Activated naive CD8-positive, alpha-beta T cell treated with anti-CD3 and anti-CD28 coated beads, Interleukin-2, amount 10 ng/mL, durations not matched to agents 7 days and 5 days (primary cell): ENCODE measurements at regions not wholly inside any gene's neighbourhood (a gene's known extent, or its start where the extent isn't known, plus 50 kb on each side); places are given as distances from the start of the nearest gene placed in this dataset.

Experiments used
- ATAC-seq: fragments of 150-1000 bp; cut with Tn5 transposase; one replicate; pipeline ENCODE4 v1.10.0; 2021; ENCODE audit warnings: low read depth, moderate library complexity
- POLR2A ChIA-PET: fragments of 350-600 bp; sonication (Branson Sonifier 250); formaldehyde crosslinking; loops from one replicate; lab custom pipeline; 2021; ENCODE audit warnings: antibody characterized with exemption; lab: Charles Lee
- DNase-seq: peaks from one replicate; pipeline ENCODE4 v3.0.0; 2021
- H3K27ac Mint-ChIP-seq: one replicate; pipeline ENCODE4 v1.8.0; 2022; ENCODE audit warnings: mild to moderate bottlenecking, mixed read lengths
- H3K27me3 Mint-ChIP-seq: one replicate; pipeline ENCODE4 v1.8.0; 2022; ENCODE audit warnings: mild to moderate bottlenecking, moderate library complexity, mixed read lengths
- H3K36me3 Mint-ChIP-seq: one replicate; pipeline ENCODE4 v1.8.0; 2021; ENCODE audit warnings: mild to moderate bottlenecking, mixed read lengths
- H3K4me1 Mint-ChIP-seq: one replicate; pipeline ENCODE4 v1.8.0; 2021; ENCODE audit warnings: mixed read lengths
- H3K4me3 Mint-ChIP-seq: one replicate; pipeline ENCODE4 v1.8.0; 2022; ENCODE audit warnings: mild to moderate bottlenecking, moderate library complexity, mixed read lengths
- H3K9me3 Mint-ChIP-seq: one replicate; pipeline ENCODE4 v1.8.0; 2021; ENCODE audit warnings: mixed read lengths

DNA sequence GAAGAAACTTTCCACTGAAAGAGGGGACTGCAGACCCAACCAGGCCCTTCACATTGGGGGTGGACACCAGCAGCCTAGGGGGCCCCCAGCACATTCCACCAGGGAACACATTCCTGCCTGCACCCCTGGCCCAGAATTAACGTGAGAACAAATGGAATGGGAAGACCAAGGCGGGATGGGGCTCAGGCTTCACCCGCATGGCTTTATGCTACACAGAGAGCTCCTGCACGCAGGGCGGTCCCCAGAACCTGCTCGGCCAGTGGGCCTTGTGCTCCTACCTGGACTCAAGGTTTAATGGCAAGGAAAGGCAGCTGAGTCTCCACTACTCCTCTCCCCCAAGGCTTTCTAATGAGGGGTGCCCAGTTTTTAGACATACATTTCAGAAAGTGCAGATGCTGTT lies 146.3 kb upstream of the GPR26 start:
- DNase-seq = no peak
- peaks cover 8% of the 10 kb centered on the region for H3K27me3 Mint-ChIP-seq

DNA sequence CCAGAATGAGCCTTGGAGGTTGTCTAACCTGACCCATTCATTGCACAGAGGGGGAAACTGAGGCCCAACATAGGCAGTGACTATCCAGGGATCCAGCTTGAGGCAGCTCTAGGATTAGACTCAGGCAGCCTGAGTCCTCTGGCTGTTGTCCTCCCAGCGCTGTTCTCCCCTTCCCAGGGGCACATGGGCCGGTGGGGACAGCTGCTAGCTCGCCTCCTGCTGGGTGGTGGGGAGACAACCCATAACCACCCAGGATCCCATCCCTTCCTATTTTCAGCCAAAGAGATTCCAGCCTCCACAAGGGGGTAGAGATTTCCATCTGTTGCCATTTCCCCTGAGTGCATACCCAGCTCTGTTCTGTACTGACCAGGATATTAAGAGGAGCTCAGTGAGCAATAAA lies 145.1 kb upstream of the GPR26 start:
- H3K9me3 Mint-ChIP-seq = no peaks in the 10 kb centered on the region
- no peak for ATAC-seq
- POLR2A ChIA-PET = no interaction called here
- H3K27ac Mint-ChIP-seq = no peak overlapping the region
- H3K27me3 Mint-ChIP-seq = peaks cover 6% of the 10 kb centered on the region
- no peak for DNase-seq
- H3K4me1 Mint-ChIP-seq = no peaks in the 10 kb centered on the region
- H3K36me3 Mint-ChIP-seq = no peaks in the 10 kb centered on the region
- no peak overlapping the region for H3K4me3 Mint-ChIP-seq

More for the DNA sequence above, 146.3 kb upstream of the GPR26 start:
- no peaks in the 10 kb centered on the region for H3K36me3 Mint-ChIP-seq
- POLR2A ChIA-PET = no interaction called here
- ATAC-seq = no peak
- no peak overlapping the region for H3K27ac Mint-ChIP-seq
- H3K9me3 Mint-ChIP-seq = no peaks in the 10 kb centered on the region
- no peaks in the 10 kb centered on the region for H3K4me1 Mint-ChIP-seq
- H3K4me3 Mint-ChIP-seq = no peak overlapping the region

DNA sequence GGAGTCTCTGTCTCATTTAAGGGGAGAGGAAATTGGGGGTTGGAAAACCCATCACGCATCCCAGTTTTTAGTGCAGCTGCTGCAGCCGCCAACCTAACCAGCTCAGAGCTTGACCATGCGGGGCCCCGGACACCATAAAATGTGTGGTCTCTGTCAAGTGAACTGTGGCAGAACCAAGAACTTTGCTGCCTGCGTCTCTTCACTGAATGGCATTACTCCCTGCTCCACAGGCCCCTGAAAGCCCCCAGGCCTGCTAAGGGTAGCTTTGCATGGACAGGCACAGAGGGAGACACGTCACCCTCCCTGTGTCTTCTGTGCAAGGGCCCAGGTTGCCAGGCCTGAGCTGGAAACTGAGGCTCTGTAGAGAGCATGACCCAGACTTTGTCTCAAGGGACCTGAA lies 144.6 kb upstream of the GPR26 start:
- H3K4me3 Mint-ChIP-seq = no peak overlapping the region
- no peak overlapping the region for H3K27ac Mint-ChIP-seq
- H3K36me3 Mint-ChIP-seq = no peaks in the 10 kb centered on the region
- H3K9me3 Mint-ChIP-seq = no peaks in the 10 kb centered on the region
- no peak for ATAC-seq
- H3K27me3 Mint-ChIP-seq = peaks cover 6% of the 10 kb centered on the region
- no peaks in the 10 kb centered on the region for H3K4me1 Mint-ChIP-seq
- DNase-seq = no peak
- POLR2A ChIA-PET = no interaction called here

DNA sequence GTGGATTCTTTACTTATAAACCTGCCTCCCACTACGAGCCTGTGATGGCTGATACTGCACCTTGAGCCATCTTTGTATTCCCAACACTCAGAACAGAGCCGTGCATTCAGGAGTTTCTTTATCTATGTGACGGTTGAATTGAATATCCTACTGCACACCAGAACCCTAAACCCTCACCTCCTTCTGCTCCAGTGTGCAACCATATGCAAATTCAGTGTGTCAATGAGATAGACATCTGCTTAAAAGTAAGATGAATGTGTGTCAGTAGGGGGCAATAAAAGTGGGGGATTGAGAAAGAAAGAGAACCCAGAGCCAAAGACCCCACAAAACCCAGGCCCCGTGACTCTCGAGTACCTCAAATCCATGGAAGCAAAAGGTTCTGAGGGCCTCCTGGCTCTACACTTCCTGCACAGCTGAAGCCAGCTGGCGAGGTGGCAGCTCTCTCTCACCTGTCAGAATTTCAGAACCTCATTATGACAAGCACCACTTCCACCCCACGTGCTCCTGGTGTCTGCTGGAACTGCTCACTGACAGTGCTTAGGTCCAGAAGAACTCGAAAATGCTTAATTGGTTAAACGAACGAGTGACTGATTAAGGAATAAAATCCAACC lies 143.3 kb upstream of the GPR26 start:
- POLR2A ChIA-PET = no interaction called here
- H3K27ac Mint-ChIP-seq = no peak overlapping the region
- no peaks in the 10 kb centered on the region for H3K9me3 Mint-ChIP-seq
- ATAC-seq (no peak), DNase-seq (no peak)
- no peaks in the 10 kb centered on the region for H3K4me1 Mint-ChIP-seq
- H3K36me3 Mint-ChIP-seq = no peaks in the 10 kb centered on the region
- no peak overlapping the region for H3K4me3 Mint-ChIP-seq
- H3K27me3 Mint-ChIP-seq = peaks cover 6% of the 10 kb centered on the region

DNA sequence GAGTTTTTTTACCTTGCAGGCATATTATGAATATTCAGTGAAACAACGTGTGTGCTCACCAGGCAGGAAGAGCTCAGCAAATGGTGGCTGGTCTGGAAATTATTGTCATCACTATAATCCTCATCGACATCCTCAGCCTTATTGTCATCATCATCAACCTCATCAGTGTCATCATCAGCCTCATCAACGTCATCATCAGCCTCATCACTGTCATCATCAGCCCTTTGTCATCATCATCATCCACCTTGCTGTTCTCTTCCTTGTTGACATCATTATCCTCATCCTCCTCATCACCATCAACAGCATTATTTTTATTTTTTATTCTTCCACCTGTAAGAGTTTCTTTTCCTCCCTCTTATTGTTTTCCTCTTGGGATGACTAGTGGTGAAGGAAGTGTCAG lies 142.3 kb upstream of the GPR26 start:
- Mint-ChIP-seq H3K9me3 (no peaks in the 10 kb centered on the region), H3K36me3 (no peaks in the 10 kb centered on the region), H3K4me1 (no peaks in the 10 kb centered on the region), H3K27ac (no peak overlapping the region), H3K27me3 (peaks cover 6% of the 10 kb centered on the region), H3K4me3 (no peak overlapping the region)
- ATAC-seq = no peak
- POLR2A ChIA-PET = no interaction called here
- DNase-seq = no peak

DNA sequence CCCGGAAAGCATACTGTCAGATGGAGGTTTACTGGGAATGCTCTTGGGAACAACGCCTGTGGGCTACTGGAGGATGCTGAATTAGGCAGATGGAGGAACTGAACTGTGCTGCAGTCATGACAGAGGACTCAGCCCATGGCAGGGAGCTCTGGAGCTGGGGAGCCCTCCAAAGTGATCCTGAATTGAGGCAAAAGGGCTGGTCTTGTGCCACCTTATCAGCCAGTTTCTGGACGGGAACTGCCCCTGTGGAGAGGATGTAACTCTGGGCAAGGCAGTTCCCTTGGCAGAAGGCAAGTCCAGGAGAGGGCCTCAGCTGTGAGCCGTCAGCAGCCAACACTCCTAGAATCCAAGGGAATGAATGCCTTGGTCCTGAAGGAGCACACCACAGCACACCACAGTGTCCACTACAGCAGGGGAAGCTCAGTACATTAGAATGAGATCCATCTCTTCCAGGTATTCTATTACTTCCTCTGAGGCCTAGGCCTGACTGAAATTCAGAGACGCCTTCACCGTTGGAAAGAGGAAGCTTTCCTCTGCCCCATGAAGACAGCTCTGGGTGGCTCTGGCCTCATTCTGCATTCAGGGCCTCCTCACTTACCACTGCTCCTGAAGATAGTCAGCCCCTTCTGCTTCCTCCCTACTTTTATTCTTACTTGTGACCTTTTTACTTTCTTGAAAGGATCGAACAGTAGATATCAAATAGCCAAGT lies 139.6 kb upstream of the GPR26 start:
- POLR2A ChIA-PET = no interaction called here
- Mint-ChIP-seq H3K4me3 (no peak overlapping the region), H3K9me3 (no peaks in the 10 kb centered on the region), H3K4me1 (no peaks in the 10 kb centered on the region), H3K27ac (no peak overlapping the region), H3K36me3 (no peaks in the 10 kb centered on the region), H3K27me3 (peaks cover 6% of the 10 kb centered on the region)
- ATAC-seq = no peak
- DNase-seq = no peak

DNA sequence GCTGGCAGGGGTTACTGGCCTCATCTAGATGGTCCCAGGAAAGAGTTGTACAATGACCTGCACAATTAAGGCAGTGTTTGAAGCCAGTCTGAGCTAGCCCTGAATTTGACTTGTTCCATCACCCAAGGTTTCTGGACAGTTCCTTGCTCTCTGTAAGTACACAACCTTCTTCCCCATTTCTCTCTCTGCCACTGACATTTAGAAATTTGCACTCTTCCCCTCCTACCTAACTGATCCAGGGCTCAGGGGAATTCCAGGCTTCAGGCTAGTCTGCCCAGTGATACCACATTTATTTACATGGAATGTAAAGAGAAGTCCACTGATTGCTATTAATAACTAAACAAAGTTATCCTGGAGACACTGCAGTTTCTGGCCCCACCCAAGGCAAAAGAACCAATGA lies 139.0 kb upstream of the GPR26 start:
- POLR2A ChIA-PET = no interaction called here
- Mint-ChIP-seq H3K27ac (no peak overlapping the region), H3K4me1 (no peaks in the 10 kb centered on the region), H3K27me3 (peaks cover 4% of the 10 kb centered on the region), H3K9me3 (peaks cover 1% of the 10 kb centered on the region), H3K4me3 (no peak overlapping the region), H3K36me3 (no peaks in the 10 kb centered on the region)
- ATAC-seq (no peak), DNase-seq (no peak)

DNA sequence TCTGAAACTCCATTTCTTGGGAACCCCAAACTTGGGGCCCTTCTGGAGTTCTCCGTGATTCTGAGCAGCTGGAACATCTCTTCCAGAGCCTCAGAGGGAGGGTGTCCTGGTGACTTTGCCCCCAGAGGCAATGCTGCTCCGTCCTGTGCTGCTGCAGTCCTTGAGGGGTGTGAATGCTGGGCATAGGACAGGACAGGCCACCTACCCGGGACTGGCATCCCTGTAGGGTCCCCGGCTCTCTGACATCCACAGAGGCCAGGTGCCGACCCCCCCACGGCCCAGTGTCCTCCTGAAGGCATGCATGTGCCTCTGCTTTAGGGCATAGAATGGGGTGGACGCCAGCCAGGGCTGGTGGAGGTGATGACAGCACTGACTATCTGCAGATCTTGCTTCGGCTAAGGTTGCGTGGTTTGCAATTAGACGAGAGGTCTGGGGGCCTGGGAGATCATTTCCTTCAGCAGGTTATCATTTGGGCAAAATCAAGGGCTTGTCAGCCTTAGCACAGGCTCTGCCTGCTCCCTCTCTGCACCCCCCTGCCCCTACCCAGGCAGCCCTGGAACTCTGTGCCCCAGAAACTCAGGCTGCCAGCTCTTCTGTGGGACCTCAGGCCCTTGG lies 136.9 kb upstream of the GPR26 start:
- no peaks in the 10 kb centered on the region for H3K36me3 Mint-ChIP-seq
- DNase-seq = no peak
- H3K9me3 Mint-ChIP-seq = peaks cover 2% of the 10 kb centered on the region
- H3K27me3 Mint-ChIP-seq = peaks cover 9% of the 10 kb centered on the region
- POLR2A ChIA-PET = no interaction called here
- no peak for ATAC-seq
- H3K4me3 Mint-ChIP-seq = no peak overlapping the region
- no peaks in the 10 kb centered on the region for H3K4me1 Mint-ChIP-seq
- H3K27ac Mint-ChIP-seq = no peak overlapping the region

DNA sequence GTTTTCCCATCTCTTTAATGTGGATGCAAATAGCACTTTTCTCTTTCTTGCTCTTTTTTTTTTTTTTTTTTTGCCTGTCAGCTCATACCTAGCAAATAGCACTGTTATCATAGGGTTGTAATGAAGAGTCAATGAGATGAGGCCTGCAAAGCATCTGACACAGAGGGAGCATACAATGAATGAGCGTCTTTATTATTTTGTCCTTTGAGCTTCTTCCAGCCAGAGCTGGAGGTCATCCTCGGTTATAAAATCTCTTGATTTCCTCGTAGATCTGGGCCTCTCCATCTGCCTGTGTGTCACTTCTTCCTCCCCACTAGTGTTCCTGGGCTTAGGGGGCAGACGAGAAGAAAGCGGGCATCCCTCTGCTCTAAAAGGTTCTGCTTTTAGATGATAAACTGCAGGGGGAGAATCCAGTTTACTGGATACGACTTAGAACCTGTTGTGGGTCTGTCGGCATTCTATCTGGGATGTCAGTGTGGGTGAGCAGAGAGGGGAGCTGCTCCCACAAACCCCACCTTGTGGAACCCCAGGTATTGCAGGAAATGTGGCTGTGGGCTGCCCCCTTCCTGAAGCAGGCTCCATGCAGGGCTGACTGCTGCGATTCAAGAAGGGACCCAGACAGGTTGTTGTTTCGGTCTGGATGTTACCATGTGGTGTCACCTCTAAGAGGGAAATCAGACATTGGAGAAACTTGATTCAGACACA lies 135.8 kb upstream of the GPR26 start:
- H3K27me3 Mint-ChIP-seq = peaks cover 9% of the 10 kb centered on the region
- H3K9me3 Mint-ChIP-seq = peaks cover 2% of the 10 kb centered on the region
- no peak overlapping the region for H3K27ac Mint-ChIP-seq
- DNase-seq (no peak), ATAC-seq (no peak)
- no peak overlapping the region for H3K4me3 Mint-ChIP-seq
- no peaks in the 10 kb centered on the region for H3K36me3 Mint-ChIP-seq
- no peaks in the 10 kb centered on the region for H3K4me1 Mint-ChIP-seq
- POLR2A ChIA-PET = no interaction called here

DNA sequence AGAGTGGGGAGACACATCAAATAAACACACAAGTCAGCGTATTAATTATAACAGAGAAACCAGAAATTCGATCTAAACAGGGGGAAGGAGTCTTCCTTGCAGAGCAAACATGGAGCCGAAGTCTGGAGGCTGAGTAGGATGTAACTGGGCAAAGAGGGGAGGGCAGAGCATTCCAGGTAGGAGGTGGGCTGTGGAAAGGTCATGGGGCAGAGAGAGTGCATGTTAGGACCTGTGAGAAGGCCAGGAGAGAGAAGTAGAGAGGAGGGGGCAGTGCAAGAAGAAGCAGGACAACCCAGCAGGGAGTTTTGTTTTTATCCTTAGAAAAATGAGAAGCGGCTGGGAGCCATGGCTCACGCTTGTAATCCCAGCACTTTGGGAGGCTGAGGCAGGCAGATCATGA lies 130.8 kb upstream of the GPR26 start:
- POLR2A ChIA-PET = no interaction called here
- Mint-ChIP-seq H3K4me1 (no peaks in the 10 kb centered on the region), H3K4me3 (no peak overlapping the region), H3K36me3 (no peaks in the 10 kb centered on the region), H3K9me3 (peaks cover 2% of the 10 kb centered on the region), H3K27me3 (peaks cover 16% of the 10 kb centered on the region), H3K27ac (no peak overlapping the region)
- DNase-seq = no peak
- ATAC-seq = no peak

DNA sequence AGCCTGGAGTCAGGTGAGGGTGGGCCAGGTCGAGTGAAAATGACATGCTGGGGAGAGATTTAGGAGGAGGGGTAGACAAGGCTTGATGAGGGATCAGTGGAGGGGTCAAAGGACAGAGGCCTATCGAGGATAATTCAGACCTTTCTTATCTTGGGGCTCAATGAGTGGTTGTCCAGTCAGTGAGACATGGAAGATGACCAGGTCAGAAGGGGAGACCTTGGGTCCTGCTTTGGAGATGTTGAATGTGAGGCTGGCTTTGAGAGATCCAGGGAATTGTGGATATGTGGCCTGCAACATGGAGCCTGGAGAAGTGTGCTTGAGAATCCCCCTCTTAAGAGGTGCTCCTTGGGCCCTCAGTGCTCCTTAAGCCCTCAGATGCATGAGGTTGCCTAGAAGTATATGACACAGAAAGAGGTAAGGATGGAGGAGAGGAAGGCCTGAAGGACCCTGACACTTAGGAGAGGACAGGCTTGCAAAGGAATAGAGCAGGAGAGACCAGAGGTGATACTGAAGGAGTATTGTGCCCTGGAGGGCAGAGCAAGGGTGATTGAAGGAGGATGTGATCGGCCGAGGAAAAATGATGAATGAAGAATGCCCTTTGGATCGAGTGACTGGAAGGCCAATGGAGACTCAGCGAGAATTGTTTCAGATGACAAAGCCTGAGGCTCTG lies 129.8 kb upstream of the GPR26 start:
- peaks cover 16% of the 10 kb centered on the region for H3K27me3 Mint-ChIP-seq
- DNase-seq = no peak
- peaks cover 2% of the 10 kb centered on the region for H3K9me3 Mint-ChIP-seq
- H3K36me3 Mint-ChIP-seq = no peaks in the 10 kb centered on the region
- no peak overlapping the region for H3K27ac Mint-ChIP-seq
- no peaks in the 10 kb centered on the region for H3K4me1 Mint-ChIP-seq
- no peak overlapping the region for H3K4me3 Mint-ChIP-seq
- POLR2A ChIA-PET = no interaction called here
- ATAC-seq = no peak

DNA sequence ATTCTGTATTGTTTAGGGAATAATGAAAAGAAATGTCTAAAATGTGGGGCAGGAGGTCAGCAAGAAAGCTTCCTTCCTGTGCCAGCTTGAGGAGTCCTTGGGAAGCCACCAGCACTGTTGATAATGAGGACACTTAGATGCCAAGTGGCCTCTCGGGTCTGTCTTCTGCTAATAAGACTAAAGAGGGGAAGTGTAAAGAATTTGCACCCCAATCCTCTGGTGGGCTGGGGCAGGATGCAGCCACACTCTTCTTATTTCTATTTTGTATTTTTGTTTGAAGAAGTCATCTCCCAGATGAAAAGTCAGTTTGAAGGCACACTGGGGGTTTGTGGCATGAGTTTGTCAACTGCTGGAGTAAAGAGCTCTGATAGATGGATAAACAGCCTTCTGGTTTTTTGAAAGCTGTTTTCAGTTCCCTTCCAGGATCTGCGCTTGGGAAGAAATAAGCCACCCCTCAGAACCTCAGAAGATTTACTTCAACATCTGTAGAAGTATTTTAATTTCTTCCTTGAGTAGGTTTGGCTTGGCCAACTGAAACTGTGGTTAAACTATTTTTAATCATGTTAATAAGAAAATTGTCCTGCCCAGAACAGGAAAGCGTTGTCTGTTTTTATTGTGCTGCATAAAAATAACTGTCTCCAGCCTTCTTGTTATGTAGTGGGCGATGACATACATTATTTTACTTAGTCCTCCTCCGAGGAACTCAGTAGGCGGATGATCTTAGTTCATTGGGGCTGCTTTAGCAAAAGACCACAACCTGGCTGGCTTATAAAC lies 128.8 kb upstream of the GPR26 start:
- Mint-ChIP-seq H3K27me3 (peaks cover 15% of the 10 kb centered on the region), H3K9me3 (no peaks in the 10 kb centered on the region), H3K4me1 (no peaks in the 10 kb centered on the region), H3K4me3 (no peak overlapping the region), H3K36me3 (no peaks in the 10 kb centered on the region), H3K27ac (no peak overlapping the region)
- DNase-seq = no peak
- POLR2A ChIA-PET = no interaction called here
- ATAC-seq = no peak
